Motor neuron (in vitro differentiated cells): ENCODE measurements at regions not wholly inside any gene's neighbourhood (a gene's known extent, or its start where the extent isn't known, plus 50 kb on each side); places are given as distances from the start of the nearest gene placed in this dataset.

Source experiments
- ATAC-seq, 8 experiments: fragments of 200-7000 bp; cut with Tn5 transposase; replicated peaks in 6 of 8; 2 replicates each; pipeline ENCODE4 v1.8.0; 2021; ENCODE audit warnings: mild to moderate bottlenecking in 8 of 8, moderate library complexity in 8 of 8
- H3K27ac ChIP-seq, 2 donors: fragments of 250-450 bp; sonication (Bioruptor Pico); 2 replicates each; pipeline ENCODE4 v1.9.0; 2021; ENCODE audit warnings: antibody characterized with exemption in 2 of 2, mild to moderate bottlenecking in 2 of 2, moderate library complexity in 1 of 2
- H3K4me1 ChIP-seq, 2 donors: fragments of 250-450 bp; sonication (Bioruptor Pico); replicated peaks in 1 of 2; 2 replicates each; pipeline ENCODE4 v1.6.1; 2021; ENCODE audit warnings: antibody characterized with exemption in 2 of 2, mild to moderate bottlenecking in 2 of 2, moderate library complexity in 1 of 2
- H3K4me3 ChIP-seq, 5 donors: fragments of 250-450 bp; sonication (Bioruptor Pico); 2 replicates each; pipeline ENCODE4 v1.9.0; 2021; ENCODE audit warnings: antibody characterized with exemption in 5 of 5, mild to moderate bottlenecking in 5 of 5, moderate library complexity in 4 of 5
- WGBS, 10 experiments: fragments of 450-650 bp; shearing (Covaris generic); methylation state at CpG; one replicate each; pipeline ENCODE4 v1.0.0; 2022; 5-methylcytosine and 5-hydroxymethylcytosine counted together
- in situ Hi-C, 9 experiments: fragments of 400-800 bp; cut with MboI; loops; one replicate each; pipeline ENCODE4 v1.15.0; 2021; ENCODE audit warnings: low sequenced_read_pairs in 9 of 9, low pct_unique_long_range_greater_than_20kb in 2 of 9; ENCODE audit not compliant: unreplicated experiment in 9 of 9

- peak in 6 of 8 experiments; percentile 46 to 78 (median 53) for ATAC-seq
- in situ Hi-C loops = no loop called here
- Histone ChIP-seq H3K27ac (no peak overlapping the region), H3K4me1 (peaks cover 30 to 55% of the 10 kb centered on the region in 2 donors), H3K4me3 (no peak overlapping the region)
- 20 to 100% (median 80%) methylated on average over 1 to 4 of the region's 5 CpGs; no CpG with 5 or more reads in 1 of the 10 experiments for WGBS, 10 experiments
These were observed 178.8 kb downstream of the ICOS start for GRCh38 chr2:204115137-204116056.

- H3K4me1 ChIP-seq = peaks cover 30 to 53% of the 10 kb centered on the region in 2 donors
- WGBS, 10 experiments = 10 to 81% (median 60%) methylated on average over 1 to 6 of the region's 6 CpGs; no CpG with 5 or more reads in 1 of the 10 experiments
- in situ Hi-C loops = no loop called here
- H3K27ac ChIP-seq = no peak overlapping the region
- peak in 1 of 8 experiments; percentile 46 for ATAC-seq
- H3K4me3 ChIP-seq = no peak overlapping the region
These were observed 179.7 kb downstream of the ICOS start for GRCh38 chr2:204116159-204116792.

GRCh38 chr2:204122425-204122824, 185.9 kb downstream of the ICOS start:
- H3K4me1 ChIP-seq = no peaks in the 10 kb centered on the region
- in situ Hi-C loops = no loop called here
- H3K27ac ChIP-seq = no peak overlapping the region
- no peak for ATAC-seq
- no peak overlapping the region for H3K4me3 ChIP-seq
- WGBS, 10 experiments = 0 to 100% (median 44%) methylated on average over 1 to 4 of the region's 4 CpGs; no CpG with 5 or more reads in 4 of the 10 experiments

GRCh38 chr2:204124140-204124750, 187.7 kb downstream of the ICOS start:
- 0 to 96% (median 78%) methylated on average over 1 to 3 of the region's 3 CpGs; no CpG with 5 or more reads in 4 of the 10 experiments for WGBS, 10 experiments
- Histone ChIP-seq H3K4me1 (no peaks in the 10 kb centered on the region), H3K4me3 (no peak overlapping the region), H3K27ac (no peak overlapping the region)
- in situ Hi-C loops = no loop called here
- ATAC-seq = no peak

GRCh38 chr2:204126705-204127104, 190.1 kb downstream of the ICOS start:
- H3K4me1 ChIP-seq = no peaks in the 10 kb centered on the region
- H3K4me3 ChIP-seq = no peak overlapping the region
- no peak overlapping the region for H3K27ac ChIP-seq
- in situ Hi-C loops = no loop called here
- 33 to 100% (median 74%) methylated on average over 1 to 3 of the region's 3 CpGs; no CpG with 5 or more reads in 3 of the 10 experiments for WGBS, 10 experiments
- no peak for ATAC-seq

GRCh38 chr2:204127238-204127637, 190.7 kb downstream of the ICOS start:
- Histone ChIP-seq H3K4me1 (no peaks in the 10 kb centered on the region), H3K27ac (no peak overlapping the region), H3K4me3 (no peak overlapping the region)
- 0 to 93% (median 80%) methylated on average over 1 to 2 of the region's 2 CpGs; no CpG with 5 or more reads in 3 of the 10 experiments for WGBS, 10 experiments
- in situ Hi-C loops = no loop called here
- no peak for ATAC-seq

GRCh38 chr2:204129591-204130294, 193.2 kb downstream of the ICOS start:
- no peak overlapping the region for H3K4me3 ChIP-seq
- ATAC-seq = no peak
- in situ Hi-C loops = no loop called here
- no peak overlapping the region for H3K27ac ChIP-seq
- H3K4me1 ChIP-seq = no peaks in the 10 kb centered on the region
- 18 to 100% (median 87%) methylated on average over 1 to 13 of the region's 13 CpGs for WGBS, 10 experiments

GRCh38 chr2:204131621-204132020, 195.1 kb downstream of the ICOS start:
- Histone ChIP-seq H3K4me1 (no peaks in the 10 kb centered on the region), H3K27ac (no peak overlapping the region), H3K4me3 (no peak overlapping the region)
- in situ Hi-C loops = no loop called here
- 0 to 89% (median 13%) methylated on average over 1 of the region's 1 CpG; no CpG with 5 or more reads in 3 of the 10 experiments for WGBS, 10 experiments
- no peak for ATAC-seq

- H3K27ac ChIP-seq = no peak overlapping the region
- H3K4me3 ChIP-seq = no peak overlapping the region
- 58 to 100% (median 88%) methylated on average over 1 to 2 of the region's 2 CpGs; no CpG with 5 or more reads in 1 of the 10 experiments for WGBS, 10 experiments
- ATAC-seq = no peak
- in situ Hi-C loops = no loop called here
- H3K4me1 ChIP-seq = peaks cover 0 to 7% of the 10 kb centered on the region in 2 donors
These were observed 196.9 kb downstream of the ICOS start for GRCh38 chr2:204133476-204133875.

- no peak overlapping the region for H3K4me3 ChIP-seq
- ATAC-seq = no peak
- in situ Hi-C loops = no loop called here
- H3K4me1 ChIP-seq = peaks cover 0 to 7% of the 10 kb centered on the region in 2 donors
- WGBS, 10 experiments = 0 to 100% (median 79%) methylated on average over 1 to 3 of the region's 3 CpGs; no CpG with 5 or more reads in 2 of the 10 experiments
- no peak overlapping the region for H3K27ac ChIP-seq
These were observed 197.9 kb downstream of the ICOS start for GRCh38 chr2:204134421-204134820.

GRCh38 chr2:204135752-204136151, 199.2 kb downstream of the ICOS start:
- no peak overlapping the region for H3K4me3 ChIP-seq
- H3K27ac ChIP-seq = no peak overlapping the region
- WGBS, 10 experiments = 20 to 100% (median 90%) methylated on average over 2 of the region's 2 CpGs; no CpG with 5 or more reads in 2 of the 10 experiments
- ATAC-seq = no peak
- in situ Hi-C loops = no loop called here
- H3K4me1 ChIP-seq = peaks cover 0 to 7% of the 10 kb centered on the region in 2 donors

GRCh38 chr2:204138206-204138605, 201.6 kb downstream of the ICOS start:
- WGBS, 10 experiments = 51 to 100% (median 100%) methylated on average over 2 of the region's 2 CpGs; no CpG with 5 or more reads in 3 of the 10 experiments

More at GRCh38 chr2:204138206-204138605, 201.6 kb downstream of the ICOS start:
- H3K4me3 ChIP-seq = no peak overlapping the region
- in situ Hi-C loops = no loop called here
- H3K27ac ChIP-seq = no peak overlapping the region
- no peak for ATAC-seq
- peaks cover 11 to 13% of the 10 kb centered on the region in 2 donors for H3K4me1 ChIP-seq
